ENCODE measurements at regions not wholly inside any gene's neighbourhood (a gene's known extent, or its start where the extent isn't known, plus 50 kb on each side); places are given as distances from the start of the nearest gene placed in this dataset.
"Not testable (repeated sequence)": the region's sequence is repeated elsewhere in the genome, so short reads cannot be mapped to it uniquely, and the experiment has no call there.

DNA sequence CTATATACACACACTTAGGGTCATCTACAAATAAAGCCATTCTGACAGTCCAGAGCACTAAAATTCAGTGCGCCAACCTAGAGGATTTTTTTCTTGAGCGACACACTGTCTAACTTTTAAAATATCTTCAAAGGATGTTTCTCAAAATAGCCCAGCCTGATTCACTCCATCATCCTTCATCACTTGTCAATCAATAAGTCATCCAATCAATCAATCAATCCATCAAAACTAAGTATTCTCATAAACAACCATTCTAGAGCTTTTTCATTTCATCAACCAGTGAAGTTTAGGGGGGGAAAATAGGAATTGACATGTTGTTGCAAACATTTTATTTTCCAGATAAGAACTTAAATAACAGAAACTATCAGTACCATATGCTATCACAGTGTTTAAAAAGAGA is 183.2 kb downstream of the HDGFL1 start:
- no peak for DNase-seq

- no peak for DNase-seq
These were observed 184.7 kb downstream of the HDGFL1 start for GRCh38 chr6:22754061-22754460.

DNA sequence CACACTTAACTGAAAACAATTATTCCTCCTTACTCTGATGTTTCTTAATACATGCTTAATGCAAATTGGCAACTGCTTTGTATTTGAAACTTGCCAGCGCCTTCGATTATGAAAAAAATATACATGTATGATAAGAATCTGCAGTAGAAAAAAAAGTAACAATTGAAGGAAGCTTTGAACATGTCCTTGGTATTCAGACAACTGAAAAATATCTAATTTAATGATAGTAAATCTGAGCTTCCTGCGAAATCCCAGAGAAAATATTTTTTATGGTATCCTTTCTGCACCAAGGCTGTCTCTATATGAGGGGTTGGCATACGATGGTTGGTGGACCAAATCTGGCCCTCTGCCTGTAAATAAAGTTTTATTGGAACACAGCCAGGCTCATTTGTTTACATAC is 186.2 kb downstream of the HDGFL1 start:
- no peak for DNase-seq

GRCh38 chr6:22756365-22756764 is 187.0 kb downstream of the HDGFL1 start:
- no peak for DNase-seq

- no peak for DNase-seq
These were observed 195.1 kb downstream of the HDGFL1 start for GRCh38 chr6:22764496-22764895.

DNA sequence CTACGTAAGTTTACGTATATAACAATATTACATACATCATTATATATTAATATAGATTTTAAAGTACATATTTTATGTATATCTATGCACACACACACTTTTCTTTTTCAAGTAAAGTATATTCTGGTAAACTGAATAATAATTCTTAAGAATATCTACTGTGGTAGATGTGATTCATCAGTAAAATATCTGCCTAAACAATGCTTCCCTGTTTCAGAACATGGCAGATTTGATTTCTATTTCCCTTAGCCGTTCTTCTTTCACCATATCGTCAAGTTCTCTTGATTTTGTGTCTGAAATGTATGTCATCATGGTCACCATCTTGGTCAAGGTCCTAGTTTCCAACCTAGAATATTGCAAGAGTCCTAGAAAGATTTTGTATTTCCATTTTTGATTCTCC is 195.6 kb downstream of the HDGFL1 start:
- DNase-seq: no peak

DNA sequence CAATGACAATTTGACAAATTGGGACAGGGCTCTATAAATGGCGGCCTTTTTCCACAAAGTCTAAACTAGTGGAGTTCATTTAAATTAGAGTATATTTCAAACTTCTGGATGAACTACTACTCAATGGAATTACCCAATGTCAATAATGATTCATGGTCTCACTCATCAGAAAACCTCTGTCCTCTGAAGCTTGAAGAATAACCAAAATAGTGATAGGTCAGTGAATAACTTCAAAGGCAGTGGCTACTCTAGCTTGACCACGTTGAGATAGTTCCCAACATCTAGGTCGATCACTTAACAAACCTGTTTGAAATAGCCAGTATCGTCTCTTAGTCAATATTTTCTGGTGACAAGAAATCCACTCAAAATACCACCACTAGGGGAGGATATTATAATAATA is 197.6 kb downstream of the HDGFL1 start:
- no peak for DNase-seq

DNA sequence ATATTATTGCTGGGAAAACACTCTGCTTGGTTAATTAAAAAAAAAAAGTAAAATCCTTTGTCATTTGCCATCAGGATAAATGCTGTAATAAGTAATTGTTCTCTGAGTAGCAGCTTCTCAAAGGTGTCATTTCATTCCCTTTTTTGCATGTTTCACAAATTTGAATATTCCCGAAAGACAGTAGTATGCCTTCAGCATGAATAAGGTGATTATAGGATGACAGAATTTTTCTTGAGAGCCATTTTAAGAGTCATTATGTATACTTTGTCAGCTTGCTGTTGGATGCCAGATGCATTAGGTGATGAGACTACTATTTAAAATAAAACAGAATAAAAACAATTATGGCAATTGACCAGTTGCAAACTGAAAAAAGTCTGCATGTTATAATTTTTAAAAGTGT is 200.7 kb downstream of the HDGFL1 start:
- no peak for DNase-seq

DNA sequence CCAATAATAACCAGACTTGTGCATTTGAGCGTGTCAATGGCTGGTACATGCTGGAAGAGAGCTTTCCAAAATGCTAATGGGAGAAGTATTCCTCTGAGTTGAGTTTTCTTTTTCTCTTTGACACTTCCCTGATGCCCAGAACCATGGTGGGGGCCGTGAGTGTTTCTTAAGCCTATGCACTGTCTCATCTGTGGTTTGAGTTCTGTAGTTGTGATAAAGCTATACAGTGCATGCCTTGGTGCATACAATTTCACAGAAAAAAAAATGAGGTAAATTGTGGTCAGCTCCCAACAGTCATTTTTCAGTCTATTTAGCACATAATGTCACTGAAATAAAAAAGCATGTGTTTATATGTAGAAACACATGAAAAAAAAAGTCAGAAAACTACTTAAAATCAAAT is 204.8 kb downstream of the HDGFL1 start:
- no peak for DNase-seq

DNA sequence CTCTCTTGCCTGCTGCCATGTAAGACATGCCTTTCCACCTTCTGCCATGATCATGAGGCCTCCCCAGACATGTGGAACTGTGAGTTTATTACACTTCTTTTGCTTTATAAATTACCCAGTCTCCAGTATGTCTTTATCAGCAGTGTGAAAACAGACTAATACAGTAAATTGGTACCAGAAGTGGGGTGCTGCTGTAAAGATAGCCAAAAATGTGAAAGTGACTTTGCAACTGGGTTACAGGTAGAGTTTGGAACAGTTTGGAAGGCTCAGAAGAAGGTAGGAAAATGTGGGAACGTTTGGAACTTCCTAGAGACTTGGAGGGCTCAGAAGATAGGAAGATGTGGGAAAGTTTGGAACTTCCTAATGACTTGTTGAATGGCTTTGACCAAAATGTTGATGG is 209.1 kb downstream of the HDGFL1 start:
- DNase-seq: not testable (repeated sequence)

GRCh38 chr6:22779062-22779461 is 209.7 kb downstream of the HDGFL1 start:
- no peak for DNase-seq

DNA sequence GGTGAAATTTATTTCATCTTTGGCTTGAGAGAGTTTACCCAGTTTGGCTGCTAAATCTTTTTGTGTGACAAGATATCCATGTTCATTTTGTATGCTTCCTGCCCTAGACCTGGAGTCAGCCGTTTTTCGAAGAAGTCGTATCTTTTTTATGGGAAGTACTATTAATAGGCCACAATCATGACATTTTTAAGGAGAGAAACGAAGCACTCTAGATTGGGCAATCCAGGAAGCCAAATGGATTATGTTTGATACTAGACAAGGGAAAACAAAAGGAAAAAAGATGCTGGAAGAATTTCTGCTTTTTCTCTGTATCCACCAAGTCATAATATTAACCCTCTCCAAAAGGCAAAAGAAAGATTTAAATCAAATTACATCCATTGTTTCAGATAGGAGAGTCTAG is 214.6 kb downstream of the HDGFL1 start:
- DNase-seq: no peak

DNA sequence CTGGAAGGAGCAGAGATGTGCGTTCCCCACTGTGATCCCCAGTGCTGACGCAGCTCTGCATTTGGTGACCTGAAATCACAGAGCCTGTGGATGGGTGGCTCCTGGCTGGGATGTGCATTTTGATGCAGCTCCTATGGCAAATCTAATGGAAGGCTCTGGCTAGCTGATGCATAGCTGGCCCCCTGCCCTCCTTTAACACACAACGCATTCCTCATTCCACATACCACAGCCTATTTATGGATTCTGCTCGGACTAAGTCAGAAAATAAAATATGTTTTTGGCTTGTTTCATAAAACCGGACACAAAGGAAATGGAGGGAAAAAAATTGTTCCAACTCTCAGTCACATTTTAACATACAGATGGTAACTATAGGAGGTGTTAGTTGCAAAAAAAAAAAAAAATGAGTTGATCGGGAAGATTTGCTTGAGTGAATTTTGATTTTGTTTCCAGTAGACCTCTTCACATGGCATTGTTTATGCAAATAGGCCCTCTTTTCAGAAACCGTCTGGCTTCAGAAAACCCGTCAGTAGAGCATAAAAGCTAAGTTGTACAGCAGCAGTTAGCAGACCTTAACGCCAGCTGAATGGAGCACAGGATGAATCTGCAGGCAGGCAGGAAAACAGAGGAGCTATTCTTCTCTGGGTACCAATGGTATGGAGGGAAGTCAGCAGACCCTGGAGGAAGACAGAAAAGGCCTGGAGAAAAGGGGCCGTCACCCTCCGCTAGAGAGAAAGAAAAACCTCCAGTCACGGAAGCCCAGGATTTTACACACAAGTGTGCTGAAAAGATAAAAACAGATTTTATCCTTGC is 215.4 kb downstream of the HDGFL1 start:
- DNase-seq: no peak

GRCh38 chr6:22788038-22788437 is 218.7 kb downstream of the HDGFL1 start:
- no peak for DNase-seq

DNA sequence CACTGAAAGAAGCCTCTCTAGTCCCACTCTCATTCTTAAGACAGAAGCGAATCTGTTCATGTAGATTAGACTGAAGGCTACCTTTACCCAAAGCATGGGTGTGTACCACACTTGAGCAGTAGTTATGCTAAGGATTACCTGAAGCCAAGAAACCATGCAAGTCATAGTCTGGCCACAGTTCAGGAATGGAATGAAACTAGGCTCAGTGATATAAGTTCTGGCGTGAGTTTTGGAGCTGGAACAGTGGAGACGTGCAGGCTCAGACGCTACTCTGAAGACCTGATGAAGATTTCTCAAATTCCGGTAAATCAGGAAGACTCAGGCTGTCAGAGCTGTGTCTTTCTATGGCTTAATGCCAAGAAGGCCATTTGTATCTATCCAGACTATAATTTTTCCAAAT is 219.9 kb downstream of the HDGFL1 start:
- no peak for DNase-seq

DNA sequence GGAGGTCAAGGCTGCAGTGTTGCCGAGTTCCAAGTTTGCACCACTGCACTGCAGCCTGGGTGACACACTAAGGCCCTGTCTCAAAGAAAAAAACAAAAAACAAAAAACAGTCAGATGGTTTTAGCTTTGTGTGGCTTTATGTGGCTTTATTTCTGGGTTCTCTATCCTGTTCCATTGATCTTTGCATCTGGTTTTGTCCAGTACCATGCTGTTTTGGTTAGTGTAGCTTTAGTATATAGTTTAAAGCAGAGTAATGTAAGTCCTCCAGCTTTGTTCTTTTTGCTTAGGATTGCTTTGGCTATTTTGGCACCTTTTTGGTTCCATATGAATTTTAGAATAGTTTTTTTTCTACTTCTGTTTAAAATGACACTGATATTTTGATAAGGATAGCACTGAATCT is 225.5 kb downstream of the HDGFL1 start:
- no peak for DNase-seq

GRCh38 chr6:22800451-22800850 is 231.1 kb downstream of the HDGFL1 start:
- no peak for DNase-seq

DNA sequence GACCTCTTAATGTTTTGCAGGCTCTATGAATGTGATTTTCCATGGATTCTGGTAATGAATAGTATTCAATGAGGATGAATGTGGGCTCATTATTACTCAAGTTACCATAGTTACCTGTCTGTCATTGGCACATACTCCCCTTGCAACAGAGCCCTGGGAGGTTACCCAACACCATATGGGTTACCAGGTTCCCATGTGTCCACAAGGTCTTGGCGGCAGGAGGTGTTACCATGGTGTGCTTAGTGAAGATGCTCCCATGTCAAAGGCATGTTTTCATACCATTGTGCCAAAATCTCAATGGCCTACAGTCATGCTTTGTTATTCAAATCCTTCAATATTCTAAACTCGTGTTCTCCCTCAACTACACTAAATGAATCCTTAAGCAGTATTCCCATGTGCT is 232.5 kb downstream of the HDGFL1 start:
- DNase-seq: no peak

GRCh38 chr6:22804620-22805261 is 235.4 kb downstream of the HDGFL1 start:
- no peak for DNase-seq

DNA sequence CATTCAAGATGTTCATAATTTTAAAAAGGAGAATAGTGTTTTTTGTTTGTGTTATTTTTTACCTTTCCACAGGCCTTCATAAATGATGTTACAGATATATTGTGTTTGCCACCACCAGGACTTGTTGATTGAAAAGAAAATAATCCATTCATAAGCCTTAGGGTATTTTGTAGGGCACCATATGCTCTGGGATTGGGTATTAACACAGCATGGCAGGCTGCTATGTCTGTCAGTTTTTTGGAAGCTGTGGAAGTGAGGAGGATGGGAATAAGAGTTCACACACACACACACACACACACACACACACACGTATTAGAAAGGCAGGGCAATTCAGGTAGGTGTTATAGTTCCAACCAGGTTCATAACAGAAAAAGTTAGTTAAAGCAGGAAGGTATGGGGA is 237.9 kb downstream of the HDGFL1 start:
- no peak for DNase-seq

- no peak for DNase-seq
These were observed 238.5 kb downstream of the HDGFL1 start for GRCh38 chr6:22807818-22808217.

DNA sequence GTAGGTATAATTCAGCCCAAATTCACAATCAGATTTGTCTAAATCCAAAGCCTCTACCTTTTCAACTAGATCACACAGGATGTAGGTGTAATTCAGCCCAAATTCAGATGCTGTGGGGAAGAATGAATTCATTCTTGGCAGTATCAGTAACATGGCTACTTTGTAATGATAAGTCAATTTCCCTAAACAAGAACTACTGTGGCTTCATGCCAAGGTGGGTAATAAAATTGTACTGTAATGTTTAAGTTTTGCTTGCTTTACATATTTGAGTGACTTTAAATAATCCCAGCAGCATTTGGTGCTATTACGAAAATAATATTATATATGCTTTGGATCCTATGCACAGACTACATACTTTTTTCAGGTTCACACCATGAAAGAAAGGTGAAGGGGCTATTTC is 239.1 kb downstream of the HDGFL1 start:
- DNase-seq: no peak

- no peak for DNase-seq
These were observed 240.0 kb downstream of the HDGFL1 start for GRCh38 chr6:22809370-22809769.

DNA sequence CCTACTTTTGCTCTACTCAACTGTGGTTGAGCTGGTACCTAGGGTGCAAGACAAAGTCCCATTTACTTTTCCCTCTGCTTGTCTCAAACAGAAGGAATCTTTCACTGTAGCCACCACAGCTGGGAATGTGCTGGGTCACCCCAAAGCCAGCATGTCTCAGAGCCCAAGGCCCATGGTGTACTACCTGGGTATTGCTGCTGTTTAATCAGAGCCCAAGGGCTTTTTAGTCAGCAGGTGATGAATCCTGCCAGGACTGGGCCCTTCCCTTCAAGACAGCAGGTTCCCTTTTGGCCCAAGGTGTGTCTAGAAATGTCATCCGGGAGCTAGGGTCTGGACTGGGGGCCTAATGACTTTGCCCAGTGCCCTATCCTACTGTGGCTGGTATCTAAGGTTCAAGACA is 249.8 kb downstream of the HDGFL1 start:
- DNase-seq: no peak
